HL-60/S4 (cell line): ENCODE measurements at regions not wholly inside any gene's neighbourhood (a gene's known extent, or its start where the extent isn't known, plus 50 kb on each side); places are given as distances from the start of the nearest gene placed in this dataset.

Experiments
- in situ Hi-C: fragments of 300-500 bp; cut with MboI; formaldehyde crosslinking; loops from 2 replicates; pipeline ENCODE4 v1.14.3; 2022; ENCODE audit warnings: low sequenced_read_pairs

GRCh38 chr18:30376515-30376914 lies 666.0 kb downstream of the DSC3 start:
- in situ Hi-C loops, result no loop called here

- in situ Hi-C loops, result no loop called here
These were observed 680.5 kb downstream of the DSC3 start for GRCh38 chr18:30361864-30362540.

- in situ Hi-C loops, result no loop called here
These were observed 683.0 kb downstream of the DSC3 start for GRCh38 chr18:30359521-30359920.

GRCh38 chr18:30358555-30358954 lies 684.0 kb downstream of the DSC3 start:
- in situ Hi-C loops, result no loop called here

- in situ Hi-C loops, result no loop called here
These were observed 689.9 kb downstream of the DSC3 start for GRCh38 chr18:30352551-30353168.

GRCh38 chr18:30350263-30350662 lies 692.3 kb downstream of the DSC3 start:
- in situ Hi-C loops, result no loop called here

- in situ Hi-C loops, result no loop called here
These were observed 699.5 kb downstream of the DSC3 start for GRCh38 chr18:30343090-30343489.

- in situ Hi-C loops, result no loop called here
These were observed 699.9 kb downstream of the DSC3 start for GRCh38 chr18:30342675-30343074.

- in situ Hi-C loops, result no loop called here
These were observed 707.8 kb downstream of the DSC3 start for GRCh38 chr18:30334781-30335180.

- in situ Hi-C loops, result no loop called here
These were observed 709.2 kb downstream of the DSC3 start for GRCh38 chr18:30333310-30333709.

GRCh38 chr18:30328839-30329238 lies 713.7 kb downstream of the DSC3 start:
- in situ Hi-C loops, result no loop called here

- in situ Hi-C loops, result no loop called here
These were observed 740.4 kb downstream of the DSC3 start for GRCh38 chr18:30302181-30302580.

- in situ Hi-C loops, result no loop called here
These were observed 743.8 kb downstream of the DSC3 start for GRCh38 chr18:30298769-30299168.

- in situ Hi-C loops, result no loop called here
These were observed 753.7 kb downstream of the DSC3 start for GRCh38 chr18:30288662-30289414.

- in situ Hi-C loops, result no loop called here
These were observed 761.6 kb downstream of the DSC3 start for GRCh38 chr18:30280861-30281470.

- in situ Hi-C loops, result no loop called here
These were observed 762.4 kb downstream of the DSC3 start for GRCh38 chr18:30280186-30280585.

- in situ Hi-C loops, result no loop called here
These were observed 764.9 kb downstream of the DSC3 start for GRCh38 chr18:30277676-30278075.

GRCh38 chr18:30271716-30272115 lies 770.8 kb downstream of the DSC3 start:
- in situ Hi-C loops, result no loop called here

GRCh38 chr18:30265190-30265589 lies 777.4 kb downstream of the DSC3 start:
- in situ Hi-C loops, result no loop called here

- in situ Hi-C loops, result no loop called here
These were observed 788.2 kb downstream of the DSC3 start for GRCh38 chr18:30254331-30254730.

GRCh38 chr18:30248056-30248455 lies 794.5 kb downstream of the DSC3 start:
- in situ Hi-C loops, result no loop called here
